IMR-90 (cell line): ENCODE measurements at regions not wholly inside any gene's neighbourhood (a gene's known extent, or its start where the extent isn't known, plus 50 kb on each side); places are given as distances from the start of the nearest gene placed in this dataset.

ENCODE experiments used
- ATAC-seq: fragments of 200-7000 bp; cut with Tn5 transposase; 2 replicates; pipeline ENCODE4 v1.9.1; 2020; ENCODE audit warnings: low read depth, mild to moderate bottlenecking, moderate library complexity
- BruUV-seq: library from RNA; stranded (reverse); fragments of 400-500 nt; replicated peaks from 2 replicates; lab custom pipeline; 2021; lab: Mats Ljungman, UMichigan
- CTCF ChIA-PET: fragments of 300-600 bp; formaldehyde crosslinking; extraction: SDS; loops from one replicate; lab custom pipeline; 2021; ENCODE audit warnings: antibody characterized with exemption; lab: Yijun Ruan, JAX
- POLR2A ChIA-PET: fragments of 300-600 bp; sonication (Branson Sonifier 250); formaldehyde crosslinking; loops from one replicate; lab custom pipeline; 2022; ENCODE audit warnings: antibody characterized with exemption; ENCODE audit not compliant: unreplicated experiment; lab: Charles Lee
- DNase-seq: peaks from one replicate; pipeline ENCODE4 v3.0.0; 2013
- H2AFZ ChIP-seq: replicated peaks from 2 replicates; pipeline ENCODE3; 2013; ENCODE audit warnings: low read length, mild to moderate bottlenecking; ENCODE audit not compliant: poor library complexity
- H2AK5ac ChIP-seq: 2 replicates; pipeline ENCODE4 v1.6.1; 2013; ENCODE audit warnings: low read depth, low read length, inconsistent platforms
- H2AK9ac ChIP-seq: replicated peaks from 2 replicates; pipeline ENCODE3; 2013; ENCODE audit warnings: mild to moderate bottlenecking, low read depth, low read length, moderate library complexity; ENCODE audit not compliant: poor library complexity
- H2BK120ac ChIP-seq: 2 replicates; pipeline ENCODE4 v1.6.1; 2013; ENCODE audit warnings: low read depth, low read length, inconsistent platforms
- H2BK15ac ChIP-seq: 3 replicates; pipeline ENCODE4 v1.6.1; 2013; ENCODE audit warnings: low read depth, low read length, inconsistent platforms
- H2BK20ac ChIP-seq: 2 replicates; pipeline ENCODE4 v1.6.1; 2013; ENCODE audit warnings: low read depth, mild to moderate bottlenecking, inconsistent platforms, low read length, moderate library complexity
- H2BK5ac ChIP-seq: 2 replicates; pipeline ENCODE4 v1.6.1; 2013; ENCODE audit warnings: mild to moderate bottlenecking, low read depth, low read length, inconsistent platforms; ENCODE audit not compliant: poor library complexity, severe bottlenecking
- H3K14ac ChIP-seq: replicated peaks from 2 replicates; pipeline ENCODE4 v1.6.1; 2013; ENCODE audit warnings: low read depth, low read length, inconsistent platforms
- H3K18ac ChIP-seq: 2 replicates; pipeline ENCODE4 v1.6.1; 2013; ENCODE audit warnings: low read depth, low read length, control low read depth
- H3K23ac ChIP-seq: 2 replicates; pipeline ENCODE4 v1.6.1; 2013; ENCODE audit warnings: low read depth, low read length, inconsistent platforms
- H3K27ac ChIP-seq: 2 replicates; pipeline ENCODE4 v1.5.1; 2013; ENCODE audit warnings: mild to moderate bottlenecking, control low read depth, low read length; ENCODE audit not compliant: insufficient read depth
- H3K27me3 ChIP-seq: 2 replicates; pipeline ENCODE4 v1.6.1; 2013; ENCODE audit warnings: low read length; ENCODE audit not compliant: control insufficient read depth, insufficient read depth
- H3K36me3 ChIP-seq: 2 replicates; pipeline ENCODE4 v1.6.1; 2013; ENCODE audit warnings: low read length, mixed read lengths; ENCODE audit not compliant: control insufficient read depth, insufficient read depth
- H3K4ac ChIP-seq: 2 replicates; pipeline ENCODE4 v1.6.1; 2013; ENCODE audit warnings: low read depth, low read length, inconsistent platforms
- H3K4me1 ChIP-seq: 2 replicates; pipeline ENCODE4 v1.6.1; 2013; ENCODE audit warnings: low read length, mixed read lengths; ENCODE audit not compliant: control insufficient read depth, insufficient read depth
- H3K4me2 ChIP-seq: 2 replicates; pipeline ENCODE4 v1.6.1; 2013; ENCODE audit warnings: low read depth, mild to moderate bottlenecking, control low read depth, low read length, moderate library complexity
- H3K4me3 ChIP-seq: 2 replicates; pipeline ENCODE4 v1.5.1; 2013; ENCODE audit warnings: low read depth, mild to moderate bottlenecking, control low read depth, low read length, moderate library complexity; ENCODE audit not compliant: insufficient read depth
- H3K56ac ChIP-seq: 2 replicates; pipeline ENCODE4 v1.6.1; 2013; ENCODE audit warnings: low read length, inconsistent platforms; ENCODE audit not compliant: insufficient read depth; ENCODE audit errors: extremely low read depth
- H3K79me1 ChIP-seq, 2 experiments: 2 replicates each; pipeline ENCODE4 v1.6.1; 2013; ENCODE audit warnings: low read length in 2 of 2, inconsistent platforms in 1 of 2, low read depth in 1 of 2
- H3K9ac ChIP-seq: 2 replicates; pipeline ENCODE4 v1.6.1; 2013; ENCODE audit warnings: low read depth, low read length, control low read depth
- H3K9me1 ChIP-seq: 2 replicates; pipeline ENCODE4 v1.6.1; 2013; ENCODE audit warnings: low read length, inconsistent platforms; ENCODE audit not compliant: insufficient read depth
- H3K9me3 ChIP-seq: 2 replicates; pipeline ENCODE4 v1.6.1; 2013; ENCODE audit warnings: low read length; ENCODE audit not compliant: control insufficient read depth, insufficient read depth
- H4K20me1 ChIP-seq: 2 replicates; pipeline ENCODE4 v1.6.1; 2013; ENCODE audit warnings: low read length, inconsistent platforms; ENCODE audit not compliant: insufficient read depth
- H4K5ac ChIP-seq: 2 replicates; pipeline ENCODE4 v1.6.1; 2013; ENCODE audit warnings: mild to moderate bottlenecking, low read depth, low read length, control low read depth
- H4K8ac ChIP-seq, 2 experiments: 2 replicates each; pipeline ENCODE4 v1.6.1; 2013; ENCODE audit warnings: low read depth in 2 of 2, low read length in 2 of 2, control low read depth in 1 of 2, inconsistent platforms in 1 of 2
- H4K91ac ChIP-seq: 2 replicates; pipeline ENCODE4 v1.6.1; 2013; ENCODE audit warnings: low read depth, low read length, inconsistent platforms; ENCODE audit not compliant: insufficient read depth
- BHLHE40 ChIP-seq: fragments of 150-350 bp; IDR thresholded peaks from 2 replicates; pipeline ENCODE4 v1.6.1; 2016; ENCODE audit warnings: mild to moderate bottlenecking, low read depth, low read length
- CEBPB ChIP-seq: IDR thresholded peaks from 2 replicates; pipeline ENCODE4 v1.6.1; 2012; ENCODE audit warnings: low read depth, low read length, improper control_type of control experiment
- CHD1 ChIP-seq: IDR thresholded peaks from 2 replicates; pipeline ENCODE4 v1.6.1; 2012; ENCODE audit warnings: low read depth, low read length, improper control_type of control experiment
- FOS ChIP-seq: fragments of 150-350 bp; IDR thresholded peaks from 2 replicates; pipeline ENCODE4 v1.6.1; 2016; ENCODE audit warnings: low read depth, low read length
- MAFK ChIP-seq: IDR thresholded peaks from 2 replicates; pipeline ENCODE4 v1.6.1; 2012; ENCODE audit warnings: low read depth, low read length, improper control_type of control experiment
- MAZ ChIP-seq: IDR thresholded peaks from 2 replicates; pipeline ENCODE4 v1.6.1; 2012; ENCODE audit warnings: low read depth, mild to moderate bottlenecking, low read length, improper control_type of control experiment, moderate library complexity, borderline replicate concordance
- MXI1 ChIP-seq: IDR thresholded peaks from 2 replicates; pipeline ENCODE4 v1.6.1; 2012; ENCODE audit warnings: low read depth, mild to moderate bottlenecking, low read length, moderate library complexity, borderline replicate concordance
- NFE2L2 ChIP-seq: fragments of 150-350 bp; IDR thresholded peaks from 2 replicates; pipeline ENCODE4 v1.6.1; 2016; ENCODE audit warnings: low read depth, mild to moderate bottlenecking, low read length
- POLR2A ChIP-seq: IDR thresholded peaks from 2 replicates; pipeline ENCODE4 v1.6.1; 2012; ENCODE audit warnings: mild to moderate bottlenecking, low read depth, low read length
- RAD21 ChIP-seq: IDR thresholded peaks from 2 replicates; pipeline ENCODE4 v1.6.1; 2012; ENCODE audit warnings: low read length, improper control_type of control experiment
- RCOR1 ChIP-seq: IDR thresholded peaks from 2 replicates; pipeline ENCODE4 v1.6.1; 2012; ENCODE audit warnings: mild to moderate bottlenecking, low read length, improper control_type of control experiment; ENCODE audit not compliant: insufficient replicate concordance
- RFX5 ChIP-seq: IDR thresholded peaks from 2 replicates; pipeline ENCODE4 v1.8.0; 2012; ENCODE audit warnings: low read depth, mild to moderate bottlenecking, low read length, moderate library complexity
- SMC3 ChIP-seq: fragments of 150-350 bp; IDR thresholded peaks from 2 replicates; pipeline ENCODE4 v1.6.1; 2016; ENCODE audit warnings: low read depth, mild to moderate bottlenecking, antibody characterized with exemption, low read length, moderate library complexity
- WGBS, 2 experiments: methylation state at CpG; one replicate each; pipeline versions ENCODE4 v1.1.5 to v1.1.7; 2013; ENCODE audit warnings: missing lambda C conversion rate in 2 of 2; ENCODE audit not compliant: insufficient read length in 1 of 2; ENCODE audit errors: extremely low coverage in 2 of 2; 5-methylcytosine and 5-hydroxymethylcytosine counted together
- dilution Hi-C: fragments of 300-500 bp; cut with HindIII; formaldehyde crosslinking; loops from one replicate; pipeline ENCODE4 v1.14.3; 2018; ENCODE audit warnings: low sequenced_read_pairs; ENCODE audit not compliant: unreplicated experiment
- in situ Hi-C: fragments of 300-500 bp; cut with MboI; formaldehyde crosslinking; loops from 3 replicates; pipeline ENCODE4 v1.14.3; 2019; ENCODE audit warnings: low sequenced_read_pairs, inconsistent platforms, mixed read lengths
- intact Hi-C: fragments of 100-400 bp; cut with micrococcal nuclease; formaldehyde crosslinking; loops from 2 replicates; pipeline ENCODE4 v1.10.0; 2022
- TF ChIP-seq, protein P1 (sequence below): fragments of 150-350 bp; IDR thresholded peaks from 2 replicates; pipeline ENCODE4 v1.6.1; 2017; ENCODE audit warnings: mild to moderate bottlenecking, antibody characterized with exemption, low read length, low read depth
- TF ChIP-seq, protein P2 (sequence below): fragments of 150-350 bp; IDR thresholded peaks from 2 replicates; pipeline ENCODE4 v1.6.1; 2016; ENCODE audit warnings: low read depth, mild to moderate bottlenecking, low read length, moderate library complexity, borderline replicate concordance
- TF ChIP-seq, protein P3 (sequence below): conservative IDR thresholded peaks from 2 replicates; pipeline ENCODE4 v1.5.1; 2012; ENCODE audit warnings: mild to moderate bottlenecking, low read depth, low read length, improper control_type of control experiment

DNA sequence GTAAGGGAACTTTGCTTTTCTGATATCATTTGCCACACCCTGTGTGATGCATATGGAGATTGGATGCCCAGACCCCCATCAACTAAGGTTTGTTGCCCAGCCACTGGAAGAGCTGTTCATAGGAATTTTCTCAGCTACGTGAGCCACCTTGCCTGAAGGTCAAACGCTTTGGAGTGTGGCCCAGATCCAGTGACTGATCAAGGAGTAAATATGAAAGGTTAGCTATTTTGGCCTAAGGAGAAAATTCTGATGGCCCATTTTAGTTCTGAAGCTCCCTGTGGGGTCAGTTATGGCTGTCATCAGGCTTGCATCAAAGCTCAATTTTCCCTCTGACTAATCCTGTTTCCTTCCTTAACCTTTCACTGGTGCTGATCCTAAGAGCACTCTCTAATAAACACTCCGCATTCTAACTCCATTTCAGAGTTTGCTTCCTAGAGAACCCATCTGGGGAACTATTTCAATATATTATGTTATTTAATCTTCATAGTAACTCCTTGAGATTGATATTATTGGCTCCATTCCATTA lies 407.7 kb downstream of the SPRY1 start:
- H3K79me1 ChIP-seq, result no peaks in the 10 kb centered on the region

More for the DNA sequence above, 407.7 kb downstream of the SPRY1 start:
- Histone ChIP-seq H2AFZ (no peak overlapping the region), H2AK5ac (no peak overlapping the region; the same call in 1 of the 2 replicates), H2BK20ac (no peak overlapping the region; the same call in 1 of the 2 replicates), H3K14ac (no peak overlapping the region), H4K91ac (no peak overlapping the region), H3K18ac (no peak overlapping the region), H4K8ac (no peak overlapping the region), H3K27ac (no peak overlapping the region), H2BK120ac (no peak overlapping the region), H3K4me2 (no peak overlapping the region), H4K20me1 (no peaks in the 10 kb centered on the region), H3K56ac (no peak overlapping the region), H2AK9ac (no peak overlapping the region), H3K4me1 (no peaks in the 10 kb centered on the region), H3K36me3 (no peaks in the 10 kb centered on the region), H2BK15ac (no peak overlapping the region; the same call in 2 of the 3 replicates), H3K23ac (no peak overlapping the region), H3K9me1 (no peaks in the 10 kb centered on the region), H3K4ac (no peak overlapping the region), H3K27me3 (no peaks in the 10 kb centered on the region), H3K4me3 (no peak overlapping the region), H3K9ac (no peak overlapping the region), H4K5ac (no peak overlapping the region), H2BK5ac (no peak overlapping the region), H3K9me3 (no peaks in the 10 kb centered on the region)
- ATAC-seq (no peak), DNase-seq (no peak)
- TF ChIP-seq BHLHE40 (no peak), RFX5 (no peak), FOS (no peak), MXI1 (no peak), SMC3 (no peak), CHD1 (no peak), RCOR1 (no peak), NFE2L2 (no peak), POLR2A (no peak), RAD21 (no peak), MAFK (no peak), MAZ (no peak), CEBPB (no peak)
- TF ChIP-seq, protein P1, sequence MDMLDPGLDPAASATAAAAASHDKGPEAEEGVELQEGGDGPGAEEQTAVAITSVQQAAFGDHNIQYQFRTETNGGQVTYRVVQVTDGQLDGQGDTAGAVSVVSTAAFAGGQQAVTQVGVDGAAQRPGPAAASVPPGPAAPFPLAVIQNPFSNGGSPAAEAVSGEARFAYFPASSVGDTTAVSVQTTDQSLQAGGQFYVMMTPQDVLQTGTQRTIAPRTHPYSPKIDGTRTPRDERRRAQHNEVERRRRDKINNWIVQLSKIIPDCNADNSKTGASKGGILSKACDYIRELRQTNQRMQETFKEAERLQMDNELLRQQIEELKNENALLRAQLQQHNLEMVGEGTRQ, result no peak
- TF ChIP-seq, protein P2, sequence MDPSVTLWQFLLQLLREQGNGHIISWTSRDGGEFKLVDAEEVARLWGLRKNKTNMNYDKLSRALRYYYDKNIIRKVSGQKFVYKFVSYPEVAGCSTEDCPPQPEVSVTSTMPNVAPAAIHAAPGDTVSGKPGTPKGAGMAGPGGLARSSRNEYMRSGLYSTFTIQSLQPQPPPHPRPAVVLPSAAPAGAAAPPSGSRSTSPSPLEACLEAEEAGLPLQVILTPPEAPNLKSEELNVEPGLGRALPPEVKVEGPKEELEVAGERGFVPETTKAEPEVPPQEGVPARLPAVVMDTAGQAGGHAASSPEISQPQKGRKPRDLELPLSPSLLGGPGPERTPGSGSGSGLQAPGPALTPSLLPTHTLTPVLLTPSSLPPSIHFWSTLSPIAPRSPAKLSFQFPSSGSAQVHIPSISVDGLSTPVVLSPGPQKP, result no peak
- TF ChIP-seq, protein P3, sequence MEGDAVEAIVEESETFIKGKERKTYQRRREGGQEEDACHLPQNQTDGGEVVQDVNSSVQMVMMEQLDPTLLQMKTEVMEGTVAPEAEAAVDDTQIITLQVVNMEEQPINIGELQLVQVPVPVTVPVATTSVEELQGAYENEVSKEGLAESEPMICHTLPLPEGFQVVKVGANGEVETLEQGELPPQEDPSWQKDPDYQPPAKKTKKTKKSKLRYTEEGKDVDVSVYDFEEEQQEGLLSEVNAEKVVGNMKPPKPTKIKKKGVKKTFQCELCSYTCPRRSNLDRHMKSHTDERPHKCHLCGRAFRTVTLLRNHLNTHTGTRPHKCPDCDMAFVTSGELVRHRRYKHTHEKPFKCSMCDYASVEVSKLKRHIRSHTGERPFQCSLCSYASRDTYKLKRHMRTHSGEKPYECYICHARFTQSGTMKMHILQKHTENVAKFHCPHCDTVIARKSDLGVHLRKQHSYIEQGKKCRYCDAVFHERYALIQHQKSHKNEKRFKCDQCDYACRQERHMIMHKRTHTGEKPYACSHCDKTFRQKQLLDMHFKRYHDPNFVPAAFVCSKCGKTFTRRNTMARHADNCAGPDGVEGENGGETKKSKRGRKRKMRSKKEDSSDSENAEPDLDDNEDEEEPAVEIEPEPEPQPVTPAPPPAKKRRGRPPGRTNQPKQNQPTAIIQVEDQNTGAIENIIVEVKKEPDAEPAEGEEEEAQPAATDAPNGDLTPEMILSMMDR, result no peak
- dilution Hi-C loops (no loop called here), intact Hi-C loops (no loop called here), in situ Hi-C loops (no loop called here)
- CTCF ChIA-PET, result no interaction called here
- BruUV-seq, result no TSS peak
- POLR2A ChIA-PET, result no interaction called here
- WGBS, 2 experiments, result no CpG with 5 or more reads among the region's 3 CpGs
